ENCODE measurements at regions not wholly inside any gene's neighbourhood (a gene's known extent, or its start where the extent isn't known, plus 50 kb on each side); places are given as distances from the start of the nearest gene placed in this dataset.

GRCh38 chr12:78330131-78330530 is 499.4 kb downstream of the NAV3 start:
- no peak for TF ChIP-seq CTCF (IDR thresholded peaks at IDR 0.05; ENCODE audit: borderline replicate concordance, control extremely low read depth, extremely low read depth, insufficient read depth, missing control alignments)
- in situ Hi-C loops (cut with MboI; ENCODE audit: low sequenced_read_pairs, unreplicated experiment) = no loop called here
- DNase-seq (ENCODE audit: low spot score) = no peak

GRCh38 chr12:78331181-78331580 is 500.5 kb downstream of the NAV3 start:
- in situ Hi-C loops (cut with MboI; ENCODE audit: low sequenced_read_pairs, unreplicated experiment) = no loop called here
- DNase-seq (ENCODE audit: low spot score) = no peak
- no peak for TF ChIP-seq CTCF (IDR thresholded peaks at IDR 0.05; ENCODE audit: borderline replicate concordance, control extremely low read depth, extremely low read depth, insufficient read depth, missing control alignments)

- DNase-seq (ENCODE audit: low spot score) = no peak
- no peak for TF ChIP-seq CTCF (IDR thresholded peaks at IDR 0.05; ENCODE audit: borderline replicate concordance, control extremely low read depth, extremely low read depth, insufficient read depth, missing control alignments)
- in situ Hi-C loops (cut with MboI; ENCODE audit: low sequenced_read_pairs, unreplicated experiment) = no loop called here
Observed at GRCh38 chr12:78331753-78332152, 501.1 kb downstream of the NAV3 start.

GRCh38 chr12:78338054-78338785 is 507.5 kb downstream of the NAV3 start:
- in situ Hi-C loops (cut with MboI; ENCODE audit: low sequenced_read_pairs, unreplicated experiment) = no loop called here
- no peak for DNase-seq (ENCODE audit: low spot score)
- TF ChIP-seq CTCF (IDR thresholded peaks at IDR 0.05; ENCODE audit: borderline replicate concordance, control extremely low read depth, extremely low read depth, insufficient read depth, missing control alignments) = no peak

- in situ Hi-C loops (cut with MboI; ENCODE audit: low sequenced_read_pairs, unreplicated experiment) = no loop called here
- no peak for DNase-seq (ENCODE audit: low spot score)
- TF ChIP-seq CTCF (IDR thresholded peaks at IDR 0.05; ENCODE audit: borderline replicate concordance, control extremely low read depth, extremely low read depth, insufficient read depth, missing control alignments) = no peak
Observed at GRCh38 chr12:78340406-78340805, 509.7 kb downstream of the NAV3 start.

GRCh38 chr12:78343657-78344056 is 513.0 kb downstream of the NAV3 start:
- TF ChIP-seq CTCF (IDR thresholded peaks at IDR 0.05; ENCODE audit: borderline replicate concordance, control extremely low read depth, extremely low read depth, insufficient read depth, missing control alignments) = no peak
- in situ Hi-C loops (cut with MboI; ENCODE audit: low sequenced_read_pairs, unreplicated experiment) = no loop called here
- DNase-seq (ENCODE audit: low spot score) = no peak
